Caki2 (cell line): ENCODE measurements at regions not wholly inside any gene's neighbourhood (a gene's known extent, or its start where the extent isn't known, plus 50 kb on each side); places are given as distances from the start of the nearest gene placed in this dataset.

Source experiments
- DNase-seq: peaks from one replicate; pipeline ENCODE4 v3.0.0-alpha.2; 2015; ENCODE audit warnings: low read depth
- in situ Hi-C: cut with HindIII; loops from 2 replicates; pipeline ENCODE4 v1.10.0; 2016; ENCODE audit warnings: low sequenced_read_pairs, low pct_unique_long_range_greater_than_20kb, mixed read lengths

- in situ Hi-C loops: no loop called here
- no peak for DNase-seq
Observed at GRCh38 chr13:108495646-108496361, 133.6 kb upstream of the MYO16 start.

DNA sequence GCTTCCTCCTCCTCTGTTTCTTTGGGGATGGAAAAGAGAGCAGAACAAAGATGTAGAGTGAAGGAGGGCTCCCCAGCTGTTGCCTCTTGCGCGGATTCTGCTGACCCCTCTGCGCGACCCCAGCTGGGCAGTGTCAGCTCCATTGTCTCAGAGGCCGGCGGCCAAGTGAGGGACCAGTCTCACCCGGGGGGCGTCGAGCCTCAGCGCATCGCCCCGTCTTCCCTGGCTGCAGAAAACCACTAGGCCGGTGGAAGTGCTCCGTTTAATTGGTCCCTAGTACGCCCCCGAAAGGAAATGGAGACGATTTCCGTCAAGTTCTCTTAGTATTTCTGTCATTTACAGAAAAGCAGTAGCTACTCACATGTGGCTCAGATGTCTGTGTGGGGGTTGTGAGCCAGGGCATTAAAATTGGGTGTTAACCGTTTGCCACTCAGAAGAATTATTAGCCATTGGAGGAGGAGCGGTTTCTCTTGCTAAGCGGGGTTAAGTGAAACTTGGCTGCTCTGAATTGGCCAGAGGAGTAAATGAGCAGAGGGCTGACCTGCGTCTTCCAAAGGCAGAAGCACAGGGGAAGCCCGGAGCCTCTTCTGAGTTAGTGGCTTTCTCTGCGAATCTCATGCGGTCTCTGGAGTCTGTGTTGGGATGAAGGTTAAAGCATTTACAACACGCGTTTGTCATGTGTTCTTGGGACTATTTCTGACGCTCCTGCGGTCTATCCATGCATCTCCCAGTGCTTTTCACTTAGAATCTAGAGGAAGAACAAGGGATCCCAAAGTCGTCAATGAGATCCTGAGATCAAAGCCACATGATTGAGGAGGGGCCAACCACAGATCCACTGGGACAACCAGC lies 132.8 kb upstream of the MYO16 start:
- in situ Hi-C loops: no loop called here
- DNase-seq: no peak

- no peak for DNase-seq
- in situ Hi-C loops: no loop called here
Observed at GRCh38 chr13:108500711-108501110, 128.7 kb upstream of the MYO16 start.

- in situ Hi-C loops: no loop called here
- DNase-seq: peak; percentile 10
Observed at GRCh38 chr13:108508263-108508662, 121.1 kb upstream of the MYO16 start.

DNA sequence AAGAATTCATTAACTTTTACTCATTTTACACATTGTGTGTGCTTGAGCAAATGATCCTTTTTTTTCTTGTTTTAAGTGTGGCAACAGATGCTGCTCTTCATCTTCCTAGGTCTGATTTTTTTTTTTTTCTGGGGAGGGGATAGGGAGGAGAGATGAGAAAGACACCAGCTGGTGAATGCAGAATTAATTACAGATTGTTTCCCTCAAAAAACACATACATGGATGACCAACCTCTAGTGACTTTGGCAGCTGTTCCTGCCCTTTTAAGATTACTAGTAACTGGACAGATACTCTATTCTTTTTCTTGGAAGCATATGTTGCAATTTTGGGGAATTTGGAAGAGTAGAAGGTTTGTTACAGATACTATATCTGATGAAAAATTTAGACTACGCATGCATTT lies 103.6 kb upstream of the MYO16 start:
- in situ Hi-C loops: no loop called here
- no peak for DNase-seq

DNA sequence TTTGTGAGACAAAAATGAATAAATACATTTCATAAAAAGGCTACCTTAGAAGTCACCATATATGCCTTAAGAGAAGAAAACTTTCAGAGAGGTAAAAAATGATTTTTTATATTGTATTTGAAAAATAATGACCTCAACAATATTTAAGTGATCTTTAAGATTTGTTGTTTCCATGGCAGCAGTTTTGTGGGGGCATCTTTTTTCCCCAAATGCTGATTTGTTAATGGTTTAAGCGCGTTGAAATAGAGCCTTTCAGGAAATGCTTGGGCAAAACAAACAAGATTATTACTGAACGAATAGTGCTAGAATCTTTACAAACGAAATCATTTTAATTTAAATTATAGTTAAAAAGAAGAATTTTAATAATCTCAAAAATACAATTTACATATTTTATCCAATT lies 103.1 kb upstream of the MYO16 start:
- DNase-seq: no peak
- in situ Hi-C loops: no loop called here

DNA sequence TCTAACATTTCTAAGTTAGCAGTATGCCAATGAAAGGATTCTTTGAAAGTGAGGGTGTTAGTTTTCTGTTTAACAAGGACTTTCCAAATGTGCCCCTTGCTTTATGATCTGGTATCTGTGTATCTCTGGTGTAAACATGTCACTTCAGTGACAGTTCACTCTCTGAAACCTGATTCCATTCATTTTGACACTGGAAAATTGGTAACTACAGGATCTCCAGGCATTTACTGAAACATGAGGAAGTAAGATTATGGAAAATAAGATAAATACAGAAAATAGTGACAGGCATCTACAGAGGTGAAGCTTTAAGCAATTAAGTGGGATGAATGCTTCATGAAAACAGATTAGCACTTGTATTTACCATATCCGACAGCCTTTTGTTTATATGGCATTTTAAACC lies 101.6 kb upstream of the MYO16 start:
- in situ Hi-C loops: no loop called here
- no peak for DNase-seq

GRCh38 chr13:108528303-108528702 lies 101.1 kb upstream of the MYO16 start:
- in situ Hi-C loops: no loop called here
- DNase-seq: no peak

- DNase-seq: no peak
- in situ Hi-C loops: no loop called here
Observed at GRCh38 chr13:108533842-108534241, 95.6 kb upstream of the MYO16 start.

DNA sequence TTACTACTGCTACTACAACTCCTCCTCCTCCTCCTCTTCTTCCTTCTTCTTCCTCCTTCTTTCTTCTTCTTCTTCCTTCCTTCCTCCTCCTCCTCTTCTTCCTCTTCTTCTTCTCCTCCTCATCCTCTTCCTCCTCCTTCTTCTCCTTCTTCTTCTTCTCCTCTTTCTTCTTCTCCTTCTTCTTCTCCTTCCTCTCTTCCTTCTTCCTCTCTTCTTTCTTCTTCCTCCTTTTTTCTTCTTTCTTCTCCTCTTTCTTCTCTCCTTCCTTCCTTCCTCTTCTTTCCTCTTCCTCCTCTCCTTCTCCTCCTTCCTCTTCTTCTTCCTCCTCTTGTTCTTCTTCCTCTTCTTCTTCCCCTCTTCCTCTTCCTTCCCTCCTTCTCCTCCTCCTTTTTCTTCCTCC lies 94.7 kb upstream of the MYO16 start:
- DNase-seq: no peak
- in situ Hi-C loops: no loop called here

- in situ Hi-C loops: no loop called here
- no peak for DNase-seq
Observed at GRCh38 chr13:108549934-108550333, 79.5 kb upstream of the MYO16 start.

DNA sequence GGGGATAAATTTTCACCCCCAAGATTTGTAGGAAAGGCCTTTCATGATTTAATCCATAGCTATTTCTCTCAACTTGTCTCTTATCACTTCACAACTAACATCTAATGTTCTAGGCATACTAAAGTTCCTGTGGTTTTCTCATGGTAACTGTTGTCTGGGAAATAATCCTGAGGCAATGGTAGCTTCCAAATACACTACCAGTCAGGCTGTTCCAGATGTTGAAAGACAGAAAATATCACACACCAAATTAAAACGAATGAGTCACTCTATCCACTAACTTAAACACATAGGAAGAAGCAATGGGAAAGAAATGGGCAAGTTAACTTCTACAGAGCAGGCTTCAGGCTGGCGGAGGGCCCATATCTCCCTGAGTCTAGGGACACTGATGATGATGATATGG lies 77.7 kb upstream of the MYO16 start:
- DNase-seq: no peak
- in situ Hi-C loops: no loop called here

- in situ Hi-C loops: no loop called here
- no peak for DNase-seq
Observed at GRCh38 chr13:108558489-108558888, 70.9 kb upstream of the MYO16 start.

GRCh38 chr13:108560093-108560492 lies 69.3 kb upstream of the MYO16 start:
- no peak for DNase-seq
- in situ Hi-C loops: no loop called here

DNA sequence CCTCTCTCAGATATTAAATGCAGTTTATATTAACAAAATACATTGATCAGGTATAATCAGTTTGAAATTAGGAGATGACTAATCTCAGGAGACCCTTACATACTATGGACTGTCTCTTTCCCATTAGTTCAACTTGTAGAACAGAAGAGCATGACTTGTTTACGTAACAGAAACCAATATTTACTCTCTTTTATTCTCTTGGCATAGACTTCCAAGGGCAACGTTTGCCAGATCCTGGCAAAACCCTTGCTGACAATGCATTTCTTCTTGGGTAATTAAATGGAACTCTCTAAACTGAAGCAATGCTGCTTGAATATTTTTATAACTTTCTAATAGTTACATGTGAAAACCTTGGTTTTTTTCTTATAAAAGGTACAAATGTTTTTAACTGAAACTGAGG lies 68.3 kb upstream of the MYO16 start:
- no peak for DNase-seq

GRCh38 chr13:108566413-108567170 lies 62.8 kb upstream of the MYO16 start:
- in situ Hi-C loops: no loop called here
- DNase-seq: no peak

More for the DNA sequence above, 68.3 kb upstream of the MYO16 start:
- in situ Hi-C loops: no loop called here

DNA sequence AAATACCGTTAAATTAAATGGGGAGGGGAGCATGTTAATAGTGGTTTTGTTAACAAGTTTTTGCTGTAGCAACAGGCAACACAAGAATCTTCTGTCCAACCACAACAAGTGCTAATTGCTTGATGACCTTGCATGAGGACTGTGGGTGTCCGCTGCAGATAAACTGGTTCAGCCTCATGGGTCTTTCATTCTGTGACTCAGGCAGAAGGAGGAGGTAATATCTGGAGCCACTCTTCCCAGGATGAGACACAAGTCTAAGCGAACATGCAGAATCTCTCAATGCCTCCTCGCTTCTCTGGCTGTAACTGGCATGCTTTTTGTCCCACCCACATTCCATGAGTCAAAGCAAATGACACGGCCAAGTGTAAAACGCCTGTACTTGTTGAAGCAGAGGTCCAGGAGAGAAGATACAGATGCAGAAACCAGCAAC lies 56.6 kb upstream of the MYO16 start:
- in situ Hi-C loops: no loop called here
- DNase-seq: peak; percentile 51

- no peak for DNase-seq
- in situ Hi-C loops: no loop called here
Observed at GRCh38 chr13:108573455-108573854, 56.0 kb upstream of the MYO16 start.

GRCh38 chr13:108574856-108575255 lies 54.6 kb upstream of the MYO16 start:
- DNase-seq: no peak
- in situ Hi-C loops: no loop called here
